ENCODE measurements at regions not wholly inside any gene's neighbourhood (a gene's known extent, or its start where the extent isn't known, plus 50 kb on each side); places are given as distances from the start of the nearest gene placed in this dataset.

- TF ChIP-seq POLR2AphosphoS5 (IDR thresholded peaks at IDR 0.05; ENCODE audit: low read depth) (no peak), CTCF (IDR thresholded peaks at IDR 0.05; ENCODE audit: insufficient read depth, low read length) (no peak), GABPA (IDR thresholded peaks at IDR 0.05; ENCODE audit: low read depth) (no peak), REST (IDR thresholded peaks at IDR 0.05; ENCODE audit: insufficient replicate concordance, low read depth) (no peak), SPI1 (IDR thresholded peaks at IDR 0.05; ENCODE audit: borderline replicate concordance, low read depth) (no peak)
Observed at GRCh38 chr4:186948361-186949242, 224.9 kb upstream of the FAT1 start.
